ENCODE measurements at regions not wholly inside any gene's neighbourhood (a gene's known extent, or its start where the extent isn't known, plus 50 kb on each side); places are given as distances from the start of the nearest gene placed in this dataset.

DNA sequence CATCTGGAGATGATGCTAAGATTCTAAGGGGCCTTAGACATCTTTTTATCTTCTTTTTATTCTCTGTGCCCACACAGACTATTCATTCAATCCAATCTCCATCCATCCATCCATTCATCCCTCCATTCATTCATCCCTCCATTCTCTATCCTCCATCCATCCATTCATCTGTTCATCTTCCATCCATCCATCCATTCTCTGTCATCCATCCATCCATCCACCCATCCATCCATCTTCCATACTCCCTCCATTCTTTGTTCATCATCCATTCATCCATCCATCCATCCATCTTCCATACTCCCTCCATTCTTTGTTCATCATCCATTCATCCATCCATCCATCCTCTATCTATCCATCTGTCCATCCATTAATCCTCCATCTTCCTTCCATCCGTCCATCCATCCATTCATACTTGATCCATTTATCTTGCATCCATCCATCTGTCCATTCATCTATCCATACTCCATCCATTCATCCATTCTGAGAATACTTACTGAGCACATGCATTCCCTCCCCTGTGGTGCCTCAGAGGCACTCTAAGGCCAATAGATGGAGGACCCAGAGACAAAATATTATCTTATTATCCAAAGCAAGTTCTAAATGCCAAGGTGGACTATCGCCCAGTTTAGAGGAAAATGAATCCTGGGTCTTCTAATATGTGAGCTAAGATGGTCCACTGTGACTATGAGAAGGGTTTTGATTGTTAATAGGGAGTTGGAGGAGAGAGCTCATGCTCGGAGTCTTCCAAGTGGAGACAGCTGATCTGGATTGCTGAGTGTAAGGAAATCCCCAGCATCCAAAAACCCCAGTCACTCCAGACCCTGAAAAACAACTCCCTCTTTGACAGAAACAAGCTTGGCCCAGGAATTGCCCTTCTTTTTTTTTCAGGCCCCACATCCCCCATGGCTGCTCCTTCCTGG lies 152.6 kb upstream of the MYCN start:
- no peaks in the 10 kb centered on the region for H3K4me1 ChIP-seq
- WGBS, 5 donors, result 81 to 91% (median 86%) methylated on average over 3 of the region's 3 CpGs
- H3K27me3 ChIP-seq, result peaks cover 0 to 30% (median 0%) of the 10 kb centered on the region in 3 donors
- intact Hi-C loops (cut with DNase I; ENCODE audit: low total_unique reads), result no loop called here
- TF ChIP-seq POLR2A (IDR thresholded peaks at IDR 0.05) (no peak), POLR2AphosphoS5 (IDR thresholded peaks at IDR 0.05) (no peak), EP300 (IDR thresholded peaks at IDR 0.05) (no peak)
- TF ChIP-seq, protein P1, sequence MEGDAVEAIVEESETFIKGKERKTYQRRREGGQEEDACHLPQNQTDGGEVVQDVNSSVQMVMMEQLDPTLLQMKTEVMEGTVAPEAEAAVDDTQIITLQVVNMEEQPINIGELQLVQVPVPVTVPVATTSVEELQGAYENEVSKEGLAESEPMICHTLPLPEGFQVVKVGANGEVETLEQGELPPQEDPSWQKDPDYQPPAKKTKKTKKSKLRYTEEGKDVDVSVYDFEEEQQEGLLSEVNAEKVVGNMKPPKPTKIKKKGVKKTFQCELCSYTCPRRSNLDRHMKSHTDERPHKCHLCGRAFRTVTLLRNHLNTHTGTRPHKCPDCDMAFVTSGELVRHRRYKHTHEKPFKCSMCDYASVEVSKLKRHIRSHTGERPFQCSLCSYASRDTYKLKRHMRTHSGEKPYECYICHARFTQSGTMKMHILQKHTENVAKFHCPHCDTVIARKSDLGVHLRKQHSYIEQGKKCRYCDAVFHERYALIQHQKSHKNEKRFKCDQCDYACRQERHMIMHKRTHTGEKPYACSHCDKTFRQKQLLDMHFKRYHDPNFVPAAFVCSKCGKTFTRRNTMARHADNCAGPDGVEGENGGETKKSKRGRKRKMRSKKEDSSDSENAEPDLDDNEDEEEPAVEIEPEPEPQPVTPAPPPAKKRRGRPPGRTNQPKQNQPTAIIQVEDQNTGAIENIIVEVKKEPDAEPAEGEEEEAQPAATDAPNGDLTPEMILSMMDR (IDR thresholded peaks at IDR 0.05), result no peak
- no peaks in the 10 kb centered on the region for H3K9me3 ChIP-seq
- no peaks in the 10 kb centered on the region for H3K36me3 ChIP-seq
- DNase-seq, result no peak
- no peak overlapping the region for H3K4me3 ChIP-seq
- no peak overlapping the region for H3K27ac ChIP-seq

DNA sequence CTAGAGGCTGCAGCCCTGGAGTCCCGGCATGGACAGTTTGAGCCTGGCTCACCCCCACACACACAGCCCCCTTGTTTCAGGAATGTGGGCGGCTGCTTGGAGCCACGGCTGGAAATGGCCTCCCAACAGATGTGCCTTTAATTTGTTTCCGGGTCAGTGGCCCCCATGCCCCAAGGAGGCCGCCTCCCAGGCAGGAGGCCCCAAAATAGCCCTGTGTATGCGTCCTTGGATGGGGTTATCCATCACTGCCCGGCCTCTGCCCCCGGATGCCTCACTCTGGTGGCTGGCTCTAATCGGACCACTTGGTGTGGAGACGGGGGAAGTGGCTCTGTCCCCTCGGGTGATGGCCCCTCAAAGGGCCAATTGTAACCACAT lies 151.9 kb upstream of the MYCN start:
- no peak for DNase-seq
- no peaks in the 10 kb centered on the region for H3K36me3 ChIP-seq
- no peak overlapping the region for H3K4me3 ChIP-seq
- no peak overlapping the region for H3K27ac ChIP-seq
- peaks cover 0 to 27% (median 0%) of the 10 kb centered on the region in 3 donors for H3K27me3 ChIP-seq
- intact Hi-C loops (cut with DNase I; ENCODE audit: low total_unique reads), result no loop called here
- 62 to 73% (median 66%) methylated on average over 8 to 11 of the region's 11 CpGs for WGBS, 5 donors
- H3K4me1 ChIP-seq, result no peaks in the 10 kb centered on the region
- TF ChIP-seq POLR2AphosphoS5 (IDR thresholded peaks at IDR 0.05) (no peak), EP300 (IDR thresholded peaks at IDR 0.05) (no peak), POLR2A (IDR thresholded peaks at IDR 0.05) (no peak)
- TF ChIP-seq, protein P1 (IDR thresholded peaks at IDR 0.05), result no peak
- H3K9me3 ChIP-seq, result no peaks in the 10 kb centered on the region

DNA sequence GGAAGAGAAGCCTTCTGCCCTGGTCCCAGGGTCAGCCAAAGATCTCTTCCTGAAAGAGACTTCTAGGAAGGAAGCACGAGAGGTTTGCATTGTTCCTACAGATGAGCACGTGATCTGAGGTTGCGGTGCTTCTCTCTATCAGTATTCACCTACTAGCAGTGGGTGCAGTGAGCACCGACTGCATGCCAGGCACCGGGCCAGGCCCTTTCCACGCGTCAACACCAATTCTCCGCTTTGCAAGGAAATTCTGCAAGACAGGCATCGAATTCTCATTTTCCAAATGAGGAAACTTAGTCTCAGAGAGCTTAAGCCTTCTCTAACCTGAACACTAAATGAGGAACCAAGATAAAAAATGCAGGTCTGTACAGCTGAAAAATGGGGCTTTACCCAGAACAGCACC lies 151.5 kb upstream of the MYCN start:
- Histone ChIP-seq H3K27ac (no peak overlapping the region), H3K9me3 (no peaks in the 10 kb centered on the region), H3K36me3 (no peaks in the 10 kb centered on the region), H3K4me3 (no peak overlapping the region), H3K4me1 (no peaks in the 10 kb centered on the region), H3K27me3 (peaks cover 0 to 23% (median 0%) of the 10 kb centered on the region in 3 donors)
- no peak for DNase-seq
- TF ChIP-seq EP300 (IDR thresholded peaks at IDR 0.05) (no peak), POLR2A (IDR thresholded peaks at IDR 0.05) (no peak), POLR2AphosphoS5 (IDR thresholded peaks at IDR 0.05) (no peak)
- TF ChIP-seq, protein P1 (IDR thresholded peaks at IDR 0.05), result no peak
- intact Hi-C loops (cut with DNase I; ENCODE audit: low total_unique reads), result no loop called here
- 76 to 85% (median 81%) methylated on average over 8 to 9 of the region's 9 CpGs for WGBS, 5 donors

DNA sequence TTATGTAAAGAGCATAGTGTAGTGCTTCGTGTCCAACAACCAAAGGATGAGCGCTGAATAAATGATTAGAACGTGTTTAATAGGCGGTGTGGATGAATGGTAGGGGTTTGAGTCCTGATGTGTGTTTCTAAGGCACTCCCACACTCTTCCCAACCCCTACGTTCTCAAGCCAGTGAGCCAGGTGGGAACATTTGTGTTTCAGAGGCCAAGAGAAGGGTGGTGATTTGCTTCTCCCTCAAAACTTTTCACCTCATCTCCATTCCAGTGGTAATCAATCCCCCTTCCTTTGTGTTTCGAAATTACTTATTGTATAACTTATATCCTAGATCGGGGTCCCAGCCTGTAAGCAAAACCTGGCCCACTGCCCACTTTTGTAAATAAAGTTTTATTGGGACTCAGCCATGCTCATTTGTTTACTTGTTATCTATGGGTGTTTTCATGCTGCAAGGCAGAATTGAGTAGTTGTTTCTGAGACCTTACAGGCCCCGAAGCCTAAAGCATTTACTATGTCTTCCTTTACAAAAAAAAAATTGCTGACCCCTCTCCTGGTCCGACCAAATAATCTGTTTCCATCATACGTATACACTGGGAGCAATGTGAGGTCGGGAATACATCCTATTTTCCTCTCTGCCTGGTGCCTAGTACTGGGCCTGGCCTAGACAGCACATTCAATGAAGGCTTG lies 150.8 kb upstream of the MYCN start:
- intact Hi-C loops (cut with DNase I; ENCODE audit: low total_unique reads), result no loop called here
- Histone ChIP-seq H3K9me3 (no peaks in the 10 kb centered on the region), H3K36me3 (no peaks in the 10 kb centered on the region), H3K4me3 (no peak overlapping the region), H3K27me3 (peaks cover 0 to 16% (median 0%) of the 10 kb centered on the region in 3 donors), H3K27ac (no peak overlapping the region), H3K4me1 (no peaks in the 10 kb centered on the region)
- DNase-seq, result no peak
- TF ChIP-seq, protein P1 (IDR thresholded peaks at IDR 0.05), result no peak
- TF ChIP-seq POLR2AphosphoS5 (IDR thresholded peaks at IDR 0.05), result no peak
- TF ChIP-seq POLR2A (IDR thresholded peaks at IDR 0.05), result no peak
- TF ChIP-seq EP300 (IDR thresholded peaks at IDR 0.05), result no peak
- 79 to 90% (median 86%) methylated on average over 11 of the region's 11 CpGs for WGBS, 5 donors
